ENCODE measurements at regions not wholly inside any gene's neighbourhood (a gene's known extent, or its start where the extent isn't known, plus 50 kb on each side); places are given as distances from the start of the nearest gene placed in this dataset.
A peak's percentile ranks its signal among the peaks of the same experiment; 100 is the strongest.

- DNase-seq (ENCODE audit: low read depth): no peak
- no peak overlapping the region for H3K4me3 ChIP-seq (ENCODE audit: low read depth, low read length)
- no peak for TF ChIP-seq CTCF (IDR thresholded peaks at IDR 0.05; ENCODE audit: insufficient read depth, low read depth, low read length, missing control alignments)
Measured at GRCh38 chr5:120086081-120086480, 378.0 kb upstream of the PRR16 start.

- no peak for TF ChIP-seq CTCF (IDR thresholded peaks at IDR 0.05; ENCODE audit: insufficient read depth, low read depth, low read length, missing control alignments)
- DNase-seq (ENCODE audit: low read depth): no peak
- no peak overlapping the region for H3K4me3 ChIP-seq (ENCODE audit: low read depth, low read length)
Measured at GRCh38 chr5:120088412-120088811, 375.7 kb upstream of the PRR16 start.

- no peak overlapping the region for H3K4me3 ChIP-seq (ENCODE audit: low read depth, low read length)
- TF ChIP-seq CTCF (IDR thresholded peaks at IDR 0.05; ENCODE audit: insufficient read depth, low read depth, low read length, missing control alignments): no peak
- DNase-seq (ENCODE audit: low read depth): no peak
Measured at GRCh38 chr5:120088836-120089235, 375.3 kb upstream of the PRR16 start.

GRCh38 chr5:120091376-120091948, 372.6 kb upstream of the PRR16 start:
- TF ChIP-seq CTCF (IDR thresholded peaks at IDR 0.05; ENCODE audit: insufficient read depth, low read depth, low read length, missing control alignments): no peak
- no peak overlapping the region for H3K4me3 ChIP-seq (ENCODE audit: low read depth, low read length)
- DNase-seq (ENCODE audit: low read depth): no peak

GRCh38 chr5:120092649-120093048, 371.5 kb upstream of the PRR16 start:
- no peak for DNase-seq (ENCODE audit: low read depth)
- H3K4me3 ChIP-seq (ENCODE audit: low read depth, low read length): no peak overlapping the region
- no peak for TF ChIP-seq CTCF (IDR thresholded peaks at IDR 0.05; ENCODE audit: insufficient read depth, low read depth, low read length, missing control alignments)

- no peak overlapping the region for H3K4me3 ChIP-seq (ENCODE audit: low read depth, low read length)
- DNase-seq (ENCODE audit: low read depth): peak; percentile 7
- TF ChIP-seq CTCF (IDR thresholded peaks at IDR 0.05; ENCODE audit: insufficient read depth, low read depth, low read length, missing control alignments): no peak
Measured at GRCh38 chr5:120093178-120093577, 370.9 kb upstream of the PRR16 start.

- H3K4me3 ChIP-seq (ENCODE audit: low read depth, low read length): no peak overlapping the region
- no peak for TF ChIP-seq CTCF (IDR thresholded peaks at IDR 0.05; ENCODE audit: insufficient read depth, low read depth, low read length, missing control alignments)
- peak; percentile 17 for DNase-seq (ENCODE audit: low read depth)
Measured at GRCh38 chr5:120096413-120096812, 367.7 kb upstream of the PRR16 start.
